Activated CD4-positive, alpha-beta memory T cell treated with anti-CD3 and anti-CD28 coated beads for 36 hours (primary cell): ENCODE measurements at regions not wholly inside any gene's neighbourhood (a gene's known extent, or its start where the extent isn't known, plus 50 kb on each side); places are given as distances from the start of the nearest gene placed in this dataset.
A peak's percentile ranks its signal among the peaks of the same experiment; 100 is the strongest.
"Not testable (repeated sequence)": the region's sequence is repeated elsewhere in the genome, so short reads cannot be mapped to it uniquely, and the experiment has no call there.

Experiments
- CTCF ChIA-PET: fragments of 350-600 bp; sonication (Branson Sonifier 250); formaldehyde crosslinking; loops from one replicate; lab custom pipeline; 2021; ENCODE audit warnings: antibody characterized with exemption, inconsistent platforms; lab: Charles Lee
- POLR2A ChIA-PET: fragments of 350-600 bp; sonication (Branson Sonifier 250); formaldehyde crosslinking; loops from one replicate; lab custom pipeline; 2021; ENCODE audit warnings: antibody characterized with exemption; lab: Charles Lee
- DNase-seq: peaks from one replicate; pipeline ENCODE4 v3.0.0-alpha.2; 2020
- H3K27ac Mint-ChIP-seq: one replicate; pipeline ENCODE4 v1.8.0; 2021; ENCODE audit warnings: mixed read lengths
- H3K27me3 Mint-ChIP-seq: one replicate; pipeline ENCODE4 v1.8.0; 2021; ENCODE audit warnings: mixed read lengths
- H3K36me3 Mint-ChIP-seq: one replicate; pipeline ENCODE4 v1.8.0; 2021; ENCODE audit warnings: mixed read lengths
- H3K4me1 Mint-ChIP-seq: one replicate; pipeline ENCODE4 v1.8.0; 2021; ENCODE audit warnings: low read depth, mixed read lengths
- H3K4me3 Mint-ChIP-seq: one replicate; pipeline ENCODE4 v1.8.0; 2021; ENCODE audit warnings: mild to moderate bottlenecking, mixed read lengths
- H3K9me3 Mint-ChIP-seq: one replicate; pipeline ENCODE4 v1.8.0; 2021; ENCODE audit warnings: mixed read lengths
- intact Hi-C: fragments of 100-400 bp; cut with micrococcal nuclease; formaldehyde crosslinking; loops from one replicate; pipeline ENCODE4 v1.15.1; 2023

- ChIA-PET CTCF (interaction anchor here (0.8 to 0.9 kb wide), 2 partner anchors 38 to 181 kb away, joined by 3 read pairs; no protein-coding TSS in a partner anchor), POLR2A (no interaction called here)
- peak overlapping the region; percentile 69 for H3K27ac Mint-ChIP-seq
- intact Hi-C loops: loop anchor here (2.0 to 5.0 kb wide), 2 partner anchors 151 to 183 kb away; partner anchors contain the start of gene USP9X
- H3K4me1 Mint-ChIP-seq: peaks cover 23% of the 10 kb centered on the region
- H3K9me3 Mint-ChIP-seq: no peaks in the 10 kb centered on the region
- peak overlapping the region; percentile 44 for H3K4me3 Mint-ChIP-seq
- H3K36me3 Mint-ChIP-seq: no peaks in the 10 kb centered on the region
- no peaks in the 10 kb centered on the region for H3K27me3 Mint-ChIP-seq
- no peak for DNase-seq
These were observed 151.4 kb upstream of the USP9X start for GRCh38 chrX:40933706-40934425.

- no peaks in the 10 kb centered on the region for H3K27me3 Mint-ChIP-seq
- no peaks in the 10 kb centered on the region for H3K9me3 Mint-ChIP-seq
- DNase-seq: no peak
- ChIA-PET POLR2A (no interaction called here), CTCF (no interaction called here)
- no peaks in the 10 kb centered on the region for H3K36me3 Mint-ChIP-seq
- H3K27ac Mint-ChIP-seq: no peak overlapping the region
- H3K4me3 Mint-ChIP-seq: no peak overlapping the region
- H3K4me1 Mint-ChIP-seq: peaks cover 21% of the 10 kb centered on the region
- intact Hi-C loops: no loop called here
These were observed 148.4 kb upstream of the USP9X start for GRCh38 chrX:40936827-40937226.

- Mint-ChIP-seq H3K36me3 (no peaks in the 10 kb centered on the region), H3K27ac (no peak overlapping the region), H3K4me1 (peaks cover 7% of the 10 kb centered on the region), H3K4me3 (no peak overlapping the region), H3K9me3 (no peaks in the 10 kb centered on the region), H3K27me3 (no peaks in the 10 kb centered on the region)
- no peak for DNase-seq
- ChIA-PET POLR2A (no interaction called here), CTCF (no interaction called here)
- intact Hi-C loops: no loop called here
These were observed 146.8 kb upstream of the USP9X start for GRCh38 chrX:40938423-40938822.

GRCh38 chrX:40943093-40943641 lies 142.1 kb upstream of the USP9X start:
- no peaks in the 10 kb centered on the region for H3K4me1 Mint-ChIP-seq
- no peak for DNase-seq
- intact Hi-C loops: no loop called here
- H3K27me3 Mint-ChIP-seq: no peaks in the 10 kb centered on the region
- no peaks in the 10 kb centered on the region for H3K36me3 Mint-ChIP-seq
- ChIA-PET POLR2A (no interaction called here), CTCF (no interaction called here)
- no peak overlapping the region for H3K27ac Mint-ChIP-seq
- no peak overlapping the region for H3K4me3 Mint-ChIP-seq
- H3K9me3 Mint-ChIP-seq: no peaks in the 10 kb centered on the region

GRCh38 chrX:40945361-40945713 lies 139.9 kb upstream of the USP9X start:
- H3K9me3 Mint-ChIP-seq: no peaks in the 10 kb centered on the region
- no peak overlapping the region for H3K4me3 Mint-ChIP-seq
- no peak for DNase-seq
- no peaks in the 10 kb centered on the region for H3K36me3 Mint-ChIP-seq
- no peaks in the 10 kb centered on the region for H3K4me1 Mint-ChIP-seq
- intact Hi-C loops: no loop called here
- H3K27me3 Mint-ChIP-seq: no peaks in the 10 kb centered on the region
- no peak overlapping the region for H3K27ac Mint-ChIP-seq
- CTCF ChIA-PET: no interaction called here
- POLR2A ChIA-PET: no interaction called here

GRCh38 chrX:40947276-40947675 lies 138.0 kb upstream of the USP9X start:
- H3K4me3 Mint-ChIP-seq: no peak overlapping the region
- ChIA-PET CTCF (no interaction called here), POLR2A (interaction anchor here (0.6 to 0.7 kb wide), 2 partner anchors 319 to 537 kb away, joined by 4 to 5 read pairs; no protein-coding TSS in a partner anchor)
- H3K4me1 Mint-ChIP-seq: peaks cover 10% of the 10 kb centered on the region
- peaks cover 11% of the 10 kb centered on the region for H3K9me3 Mint-ChIP-seq
- H3K36me3 Mint-ChIP-seq: peaks cover 7% of the 10 kb centered on the region
- no peaks in the 10 kb centered on the region for H3K27me3 Mint-ChIP-seq
- no peak for DNase-seq
- intact Hi-C loops: no loop called here
- H3K27ac Mint-ChIP-seq: no peak overlapping the region

- Mint-ChIP-seq H3K9me3 (peaks cover 11% of the 10 kb centered on the region), H3K27me3 (no peaks in the 10 kb centered on the region), H3K4me3 (no peak overlapping the region), H3K4me1 (peaks cover 10% of the 10 kb centered on the region), H3K36me3 (peaks cover 7% of the 10 kb centered on the region), H3K27ac (no peak overlapping the region)
- ChIA-PET CTCF (no interaction called here), POLR2A (no interaction called here)
- no peak for DNase-seq
- intact Hi-C loops: no loop called here
These were observed 136.2 kb upstream of the USP9X start for GRCh38 chrX:40949071-40949470.

- Mint-ChIP-seq H3K36me3 (peaks cover 7% of the 10 kb centered on the region), H3K27me3 (no peaks in the 10 kb centered on the region), H3K4me3 (no peak overlapping the region), H3K4me1 (peaks cover 10% of the 10 kb centered on the region), H3K9me3 (peaks cover 11% of the 10 kb centered on the region), H3K27ac (no peak overlapping the region)
- ChIA-PET CTCF (no interaction called here), POLR2A (no interaction called here)
- intact Hi-C loops: loop anchor here (5.0 kb wide), 1 partner anchor 167 kb away; no protein-coding TSS in a partner anchor
- DNase-seq: no peak
These were observed 134.7 kb upstream of the USP9X start for GRCh38 chrX:40950546-40950945.

GRCh38 chrX:40951407-40951806 lies 133.8 kb upstream of the USP9X start:
- intact Hi-C loops: loop anchor here (5.0 kb wide), 1 partner anchor 166 kb away; no protein-coding TSS in a partner anchor
- DNase-seq, CTCF ChIA-PET, H3K27me3 Mint-ChIP-seq, POLR2A ChIA-PET, H3K36me3 Mint-ChIP-seq, H3K4me3 Mint-ChIP-seq, H3K27ac Mint-ChIP-seq: not testable (repeated sequence)
- H3K4me1 Mint-ChIP-seq: peaks cover 10% of the 10 kb centered on the region
- peaks cover 11% of the 10 kb centered on the region for H3K9me3 Mint-ChIP-seq

- Mint-ChIP-seq H3K4me3 (no peak overlapping the region), H3K4me1 (peaks cover 10% of the 10 kb centered on the region), H3K27me3 (no peaks in the 10 kb centered on the region), H3K27ac (peak overlapping the region; percentile 5), H3K9me3 (peaks cover 11% of the 10 kb centered on the region), H3K36me3 (peaks cover 7% of the 10 kb centered on the region)
- intact Hi-C loops: loop anchor here (5.0 kb wide), 1 partner anchor 164 kb away; no protein-coding TSS in a partner anchor
- ChIA-PET CTCF (no interaction called here), POLR2A (no interaction called here)
- peak; percentile 27 for DNase-seq
These were observed 132.4 kb upstream of the USP9X start for GRCh38 chrX:40952855-40953254.

GRCh38 chrX:40953369-40953768 lies 131.9 kb upstream of the USP9X start:
- Mint-ChIP-seq H3K36me3 (peaks cover 7% of the 10 kb centered on the region), H3K4me1 (peaks cover 10% of the 10 kb centered on the region), H3K9me3 (peaks cover 11% of the 10 kb centered on the region), H3K4me3 (no peak overlapping the region), H3K27me3 (no peaks in the 10 kb centered on the region), H3K27ac (no peak overlapping the region)
- no peak for DNase-seq
- ChIA-PET POLR2A (no interaction called here), CTCF (no interaction called here)
- intact Hi-C loops: loop anchor here (5.0 kb wide), 1 partner anchor 164 kb away; no protein-coding TSS in a partner anchor

- ChIA-PET POLR2A (no interaction called here), CTCF (no interaction called here)
- no peak for DNase-seq
- Mint-ChIP-seq H3K4me1 (no peaks in the 10 kb centered on the region), H3K36me3 (no peaks in the 10 kb centered on the region), H3K27me3 (no peaks in the 10 kb centered on the region), H3K27ac (no peak overlapping the region), H3K9me3 (peaks cover 9% of the 10 kb centered on the region), H3K4me3 (no peak overlapping the region)
- intact Hi-C loops: no loop called here
These were observed 125.2 kb upstream of the USP9X start for GRCh38 chrX:40960041-40960440.
